GM23338 (cell line): ENCODE measurements at regions not wholly inside any gene's neighbourhood (a gene's known extent, or its start where the extent isn't known, plus 50 kb on each side); places are given as distances from the start of the nearest gene placed in this dataset.

ENCODE experiments used
- ATAC-seq: fragments of 200-7000 bp; cut with Tn5 transposase; 3 replicates; pipeline ENCODE4 v1.9.1; 2020
- DNase-seq: peaks from one replicate; pipeline ENCODE4 v3.0.0-alpha.2; 2015; ENCODE audit warnings: low spot score
- H2AFZ ChIP-seq: fragments of 200-600 bp; sonication (generic); 2 replicates; pipeline ENCODE4 v1.8.0; 2016; ENCODE audit warnings: antibody characterized with exemption, mild to moderate bottlenecking, moderate library complexity
- H3F3A ChIP-seq: fragments of 200-600 bp; sonication (generic); replicated peaks from 2 replicates; pipeline ENCODE4 v1.8.0; 2017; ENCODE audit warnings: antibody characterized with exemption, mixed run types, low read depth
- H3K27ac ChIP-seq: fragments of 200-600 bp; sonication (generic); 2 replicates; pipeline ENCODE4 v1.6.1; 2016; ENCODE audit warnings: low read depth
- H3K27me3 ChIP-seq: fragments of 200-600 bp; sonication (generic); 2 replicates; pipeline ENCODE4 v1.8.0; 2016; ENCODE audit warnings: mild to moderate bottlenecking, mixed run types, moderate library complexity; ENCODE audit not compliant: insufficient read depth
- H3K36me3 ChIP-seq: fragments of 200-600 bp; sonication (generic); 2 replicates; pipeline ENCODE4 v1.8.0; 2016; ENCODE audit warnings: mild to moderate bottlenecking; ENCODE audit not compliant: insufficient read depth
- H3K4me1 ChIP-seq: fragments of 200-600 bp; sonication (generic); 2 replicates; pipeline ENCODE4 v1.8.0; 2016; ENCODE audit warnings: mild to moderate bottlenecking, moderate library complexity; ENCODE audit not compliant: insufficient read depth
- H3K4me2 ChIP-seq: fragments of 200-600 bp; sonication (generic); 2 replicates; pipeline ENCODE4 v1.7.1; 2017; ENCODE audit warnings: mixed run types
- H3K4me3 ChIP-seq: fragments of 200-600 bp; sonication (generic); 2 replicates; pipeline ENCODE4 v1.6.1; 2016; ENCODE audit warnings: mixed run types
- H3K79me2 ChIP-seq: fragments of 200-600 bp; sonication (generic); replicated peaks from 2 replicates; pipeline ENCODE4 v1.8.0; 2017; ENCODE audit warnings: mild to moderate bottlenecking; ENCODE audit not compliant: insufficient read depth
- H3K9me2 ChIP-seq: fragments of 200-600 bp; sonication (generic); 2 replicates; pipeline ENCODE4 v1.8.0; 2017; ENCODE audit not compliant: insufficient read depth
- H4K20me1 ChIP-seq: fragments of 200-600 bp; sonication (generic); replicated peaks from 2 replicates; pipeline ENCODE4 v1.8.0; 2017; ENCODE audit warnings: mild to moderate bottlenecking; ENCODE audit not compliant: insufficient read depth
- H3K27ac Mint-ChIP-seq: 2 replicates; pipeline ENCODE4 v1.8.0; 2020; ENCODE audit warnings: inconsistent platforms, mild to moderate bottlenecking, moderate library complexity, mixed read lengths
- H3K27me3 Mint-ChIP-seq: 3 replicates; pipeline ENCODE4 v1.8.0; 2022; ENCODE audit warnings: low read depth, mild to moderate bottlenecking, moderate library complexity, mixed read lengths, inconsistent platforms; ENCODE audit not compliant: insufficient read depth, poor library complexity
- H3K36me3 Mint-ChIP-seq: 3 replicates; pipeline ENCODE4 v1.8.0; 2021; ENCODE audit warnings: low read depth, mild to moderate bottlenecking, inconsistent platforms, moderate library complexity, mixed read lengths
- H3K4me1 Mint-ChIP-seq: 3 replicates; pipeline ENCODE4 v1.8.0; 2020; ENCODE audit warnings: mild to moderate bottlenecking, inconsistent platforms, mixed read lengths
- H3K4me3 Mint-ChIP-seq: 3 replicates; pipeline ENCODE4 v1.8.0; 2021; ENCODE audit warnings: moderate library complexity, mild to moderate bottlenecking, inconsistent platforms, mixed read lengths
- H3K9me3 Mint-ChIP-seq: 3 replicates; pipeline ENCODE4 v1.8.0; 2020; ENCODE audit warnings: moderate library complexity, mild to moderate bottlenecking, inconsistent platforms, mixed read lengths
- CREB1 ChIP-seq: fragments of 250-450 bp; sonication (Bioruptor Pico); IDR thresholded peaks from 2 replicates; pipeline ENCODE4 v1.5.0; 2020; ENCODE audit warnings: low read depth, mild to moderate bottlenecking, moderate library complexity
- EZH2 ChIP-seq: fragments of 200-600 bp; sonication (generic); IDR thresholded peaks from one replicate; pipeline ENCODE4 v1.8.0; 2017; ENCODE audit warnings: antibody characterized with exemption, mild to moderate bottlenecking, low read depth; ENCODE audit not compliant: unreplicated experiment
- EZH2phosphoT487 ChIP-seq: fragments of 200-600 bp; sonication (generic); IDR thresholded peaks from one replicate; pipeline ENCODE4 v1.8.1; 2018; ENCODE audit warnings: antibody characterized with exemption; ENCODE audit not compliant: unreplicated experiment
- JUNB ChIP-seq: IDR thresholded peaks from one replicate; pipeline ENCODE4 v1.6.1; 2016; ENCODE audit warnings: antibody characterized with exemption; ENCODE audit not compliant: unreplicated experiment
- NANOG ChIP-seq: IDR thresholded peaks from 2 replicates; pipeline ENCODE4 v1.6.1; 2016; ENCODE audit warnings: antibody characterized with exemption, borderline replicate concordance
- POLR2AphosphoS5 ChIP-seq: IDR thresholded peaks from 2 replicates; pipeline ENCODE4 v1.6.1; 2016; ENCODE audit warnings: antibody characterized with exemption, low read depth
- STAT1 ChIP-seq: IDR thresholded peaks from one replicate; pipeline ENCODE4 v1.6.1; 2016; ENCODE audit warnings: antibody characterized with exemption; ENCODE audit not compliant: unreplicated experiment
- ZNF114 ChIP-seq: fragments of 250-450 bp; sonication (Bioruptor Pico); IDR thresholded peaks from 2 replicates; pipeline ENCODE4 v1.5.0; 2020; ENCODE audit warnings: mild to moderate bottlenecking, moderate library complexity
- ZNF331 ChIP-seq: fragments of 250-450 bp; sonication (Bioruptor Pico); IDR thresholded peaks from 2 replicates; pipeline ENCODE4 v1.5.0; 2020; ENCODE audit warnings: low read depth, mild to moderate bottlenecking, moderate library complexity
- TF ChIP-seq, protein P1 (sequence below): fragments of 250-450 bp; sonication (Bioruptor Pico); IDR thresholded peaks from 2 replicates; pipeline ENCODE4 v1.5.0; 2020; ENCODE audit warnings: mild to moderate bottlenecking, moderate library complexity
- TF ChIP-seq, protein P2 (sequence below), 2 experiments: fragments of 200-600 bp in 1 of 2; sonication (generic) in 1 of 2; conservative IDR thresholded peaks; 2 replicates each; pipeline versions ENCODE4 v1.5.1 to v1.6.1; 2016 to 2017; ENCODE audit warnings: antibody characterized with exemption in 2 of 2, low read depth in 2 of 2, mild to moderate bottlenecking in 2 of 2, moderate library complexity in 1 of 2
- TF ChIP-seq, protein P3 (sequence below): IDR thresholded peaks from 2 replicates; pipeline ENCODE4 v1.6.1; 2016; ENCODE audit warnings: antibody characterized with exemption
- TF ChIP-seq, protein P4 (sequence below): IDR thresholded peaks from one replicate; pipeline ENCODE4 v1.6.1; 2018; ENCODE audit warnings: antibody characterized with exemption; ENCODE audit not compliant: unreplicated experiment

DNA sequence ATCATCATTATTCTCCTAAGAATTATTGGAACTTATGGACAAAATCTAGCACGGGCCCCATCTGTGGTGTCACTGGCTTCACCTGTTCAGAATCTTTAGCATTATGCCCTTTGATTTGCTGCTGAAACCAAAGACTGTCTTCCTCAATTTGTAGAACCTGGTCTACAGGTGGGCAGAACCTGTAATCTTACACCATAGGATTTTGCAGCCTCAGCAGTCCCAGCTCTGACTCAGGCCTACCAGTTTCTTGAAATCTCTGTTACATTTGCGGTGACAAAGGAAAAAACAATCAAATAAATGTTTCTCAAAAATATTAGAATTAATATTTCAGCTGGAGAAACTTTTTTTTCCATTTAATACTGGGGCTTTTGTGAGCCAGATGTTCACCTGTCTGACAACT lies 86.1 kb downstream of the EPDR1 start:
- no peaks in the 10 kb centered on the region for H3K4me1 ChIP-seq
- Mint-ChIP-seq H3K9me3 (peaks cover 16% of the 10 kb centered on the region), H3K36me3 (peaks cover 9% of the 10 kb centered on the region), H3K4me3 (no peak overlapping the region), H3K27me3 (peaks cover 1% of the 10 kb centered on the region), H3K27ac (no peak overlapping the region), H3K4me1 (peaks cover 9% of the 10 kb centered on the region; the same call in 2 of the 3 replicates)
- no peak for ATAC-seq
- H3K27ac ChIP-seq, result no peak overlapping the region
- no peak overlapping the region for H3K4me2 ChIP-seq
- H3K9me2 ChIP-seq, result no peaks in the 10 kb centered on the region
- TF ChIP-seq, protein P1, sequence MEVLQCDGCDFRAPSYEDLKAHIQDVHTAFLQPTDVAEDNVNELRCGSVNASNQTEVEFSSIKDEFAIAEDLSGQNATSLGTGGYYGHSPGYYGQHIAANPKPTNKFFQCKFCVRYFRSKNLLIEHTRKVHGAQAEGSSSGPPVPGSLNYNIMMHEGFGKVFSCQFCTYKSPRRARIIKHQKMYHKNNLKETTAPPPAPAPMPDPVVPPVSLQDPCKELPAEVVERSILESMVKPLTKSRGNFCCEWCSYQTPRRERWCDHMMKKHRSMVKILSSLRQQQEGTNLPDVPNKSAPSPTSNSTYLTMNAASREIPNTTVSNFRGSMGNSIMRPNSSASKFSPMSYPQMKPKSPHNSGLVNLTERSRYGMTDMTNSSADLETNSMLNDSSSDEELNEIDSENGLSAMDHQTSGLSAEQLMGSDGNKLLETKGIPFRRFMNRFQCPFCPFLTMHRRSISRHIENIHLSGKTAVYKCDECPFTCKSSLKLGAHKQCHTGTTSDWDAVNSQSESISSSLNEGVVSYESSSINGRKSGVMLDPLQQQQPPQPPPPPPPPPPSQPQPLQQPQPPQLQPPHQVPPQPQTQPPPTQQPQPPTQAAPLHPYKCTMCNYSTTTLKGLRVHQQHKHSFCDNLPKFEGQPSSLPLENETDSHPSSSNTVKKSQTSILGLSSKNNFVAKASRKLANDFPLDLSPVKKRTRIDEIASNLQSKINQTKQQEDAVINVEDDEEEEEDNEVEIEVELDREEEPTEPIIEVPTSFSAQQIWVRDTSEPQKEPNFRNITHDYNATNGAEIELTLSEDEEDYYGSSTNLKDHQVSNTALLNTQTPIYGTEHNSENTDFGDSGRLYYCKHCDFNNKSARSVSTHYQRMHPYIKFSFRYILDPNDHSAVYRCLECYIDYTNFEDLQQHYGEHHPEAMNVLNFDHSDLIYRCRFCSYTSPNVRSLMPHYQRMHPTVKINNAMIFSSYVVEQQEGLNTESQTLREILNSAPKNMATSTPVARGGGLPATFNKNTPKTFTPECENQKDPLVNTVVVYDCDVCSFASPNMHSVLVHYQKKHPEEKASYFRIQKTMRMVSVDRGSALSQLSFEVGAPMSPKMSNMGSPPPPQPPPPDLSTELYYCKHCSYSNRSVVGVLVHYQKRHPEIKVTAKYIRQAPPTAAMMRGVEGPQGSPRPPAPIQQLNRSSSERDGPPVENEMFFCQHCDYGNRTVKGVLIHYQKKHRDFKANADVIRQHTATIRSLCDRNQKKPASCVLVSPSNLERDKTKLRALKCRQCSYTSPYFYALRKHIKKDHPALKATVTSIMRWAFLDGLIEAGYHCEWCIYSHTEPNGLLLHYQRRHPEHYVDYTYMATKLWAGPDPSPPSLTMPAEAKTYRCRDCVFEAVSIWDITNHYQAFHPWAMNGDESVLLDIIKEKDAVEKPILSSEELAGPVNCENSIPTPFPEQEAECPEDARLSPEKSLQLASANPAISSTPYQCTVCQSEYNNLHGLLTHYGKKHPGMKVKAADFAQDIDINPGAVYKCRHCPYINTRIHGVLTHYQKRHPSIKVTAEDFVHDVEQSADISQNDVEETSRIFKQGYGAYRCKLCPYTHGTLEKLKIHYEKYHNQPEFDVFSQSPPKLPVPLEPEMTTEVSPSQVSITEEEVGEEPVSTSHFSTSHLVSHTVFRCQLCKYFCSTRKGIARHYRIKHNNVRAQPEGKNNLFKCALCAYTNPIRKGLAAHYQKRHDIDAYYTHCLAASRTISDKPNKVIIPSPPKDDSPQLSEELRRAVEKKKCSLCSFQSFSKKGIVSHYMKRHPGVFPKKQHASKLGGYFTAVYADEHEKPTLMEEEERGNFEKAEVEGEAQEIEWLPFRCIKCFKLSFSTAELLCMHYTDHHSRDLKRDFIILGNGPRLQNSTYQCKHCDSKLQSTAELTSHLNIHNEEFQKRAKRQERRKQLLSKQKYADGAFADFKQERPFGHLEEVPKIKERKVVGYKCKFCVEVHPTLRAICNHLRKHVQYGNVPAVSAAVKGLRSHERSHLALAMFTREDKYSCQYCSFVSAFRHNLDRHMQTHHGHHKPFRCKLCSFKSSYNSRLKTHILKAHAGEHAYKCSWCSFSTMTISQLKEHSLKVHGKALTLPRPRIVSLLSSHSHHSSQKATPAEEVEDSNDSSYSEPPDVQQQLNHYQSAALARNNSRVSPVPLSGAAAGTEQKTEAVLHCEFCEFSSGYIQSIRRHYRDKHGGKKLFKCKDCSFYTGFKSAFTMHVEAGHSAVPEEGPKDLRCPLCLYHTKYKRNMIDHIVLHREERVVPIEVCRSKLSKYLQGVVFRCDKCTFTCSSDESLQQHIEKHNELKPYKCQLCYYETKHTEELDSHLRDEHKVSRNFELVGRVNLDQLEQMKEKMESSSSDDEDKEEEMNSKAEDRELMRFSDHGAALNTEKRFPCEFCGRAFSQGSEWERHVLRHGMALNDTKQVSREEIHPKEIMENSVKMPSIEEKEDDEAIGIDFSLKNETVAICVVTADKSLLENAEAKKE, result no peak
- TF ChIP-seq, protein P2, sequence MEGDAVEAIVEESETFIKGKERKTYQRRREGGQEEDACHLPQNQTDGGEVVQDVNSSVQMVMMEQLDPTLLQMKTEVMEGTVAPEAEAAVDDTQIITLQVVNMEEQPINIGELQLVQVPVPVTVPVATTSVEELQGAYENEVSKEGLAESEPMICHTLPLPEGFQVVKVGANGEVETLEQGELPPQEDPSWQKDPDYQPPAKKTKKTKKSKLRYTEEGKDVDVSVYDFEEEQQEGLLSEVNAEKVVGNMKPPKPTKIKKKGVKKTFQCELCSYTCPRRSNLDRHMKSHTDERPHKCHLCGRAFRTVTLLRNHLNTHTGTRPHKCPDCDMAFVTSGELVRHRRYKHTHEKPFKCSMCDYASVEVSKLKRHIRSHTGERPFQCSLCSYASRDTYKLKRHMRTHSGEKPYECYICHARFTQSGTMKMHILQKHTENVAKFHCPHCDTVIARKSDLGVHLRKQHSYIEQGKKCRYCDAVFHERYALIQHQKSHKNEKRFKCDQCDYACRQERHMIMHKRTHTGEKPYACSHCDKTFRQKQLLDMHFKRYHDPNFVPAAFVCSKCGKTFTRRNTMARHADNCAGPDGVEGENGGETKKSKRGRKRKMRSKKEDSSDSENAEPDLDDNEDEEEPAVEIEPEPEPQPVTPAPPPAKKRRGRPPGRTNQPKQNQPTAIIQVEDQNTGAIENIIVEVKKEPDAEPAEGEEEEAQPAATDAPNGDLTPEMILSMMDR (conservative IDR thresholded peaks at IDR 0.05; ENCODE audit: low read depth in 2 of 2), result no peak
- no peak for TF ChIP-seq EZH2phosphoT487
- TF ChIP-seq CREB1 (CRISPR knock-in tag), result no peak
- TF ChIP-seq, protein P3, sequence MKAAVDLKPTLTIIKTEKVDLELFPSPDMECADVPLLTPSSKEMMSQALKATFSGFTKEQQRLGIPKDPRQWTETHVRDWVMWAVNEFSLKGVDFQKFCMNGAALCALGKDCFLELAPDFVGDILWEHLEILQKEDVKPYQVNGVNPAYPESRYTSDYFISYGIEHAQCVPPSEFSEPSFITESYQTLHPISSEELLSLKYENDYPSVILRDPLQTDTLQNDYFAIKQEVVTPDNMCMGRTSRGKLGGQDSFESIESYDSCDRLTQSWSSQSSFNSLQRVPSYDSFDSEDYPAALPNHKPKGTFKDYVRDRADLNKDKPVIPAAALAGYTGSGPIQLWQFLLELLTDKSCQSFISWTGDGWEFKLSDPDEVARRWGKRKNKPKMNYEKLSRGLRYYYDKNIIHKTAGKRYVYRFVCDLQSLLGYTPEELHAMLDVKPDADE, result no peak
- TF ChIP-seq ZNF114 (CRISPR knock-in tag), result no peak
- TF ChIP-seq NANOG, result no peak
- TF ChIP-seq ZNF331, result no peak
- no peak for TF ChIP-seq POLR2AphosphoS5
- TF ChIP-seq, protein P4, sequence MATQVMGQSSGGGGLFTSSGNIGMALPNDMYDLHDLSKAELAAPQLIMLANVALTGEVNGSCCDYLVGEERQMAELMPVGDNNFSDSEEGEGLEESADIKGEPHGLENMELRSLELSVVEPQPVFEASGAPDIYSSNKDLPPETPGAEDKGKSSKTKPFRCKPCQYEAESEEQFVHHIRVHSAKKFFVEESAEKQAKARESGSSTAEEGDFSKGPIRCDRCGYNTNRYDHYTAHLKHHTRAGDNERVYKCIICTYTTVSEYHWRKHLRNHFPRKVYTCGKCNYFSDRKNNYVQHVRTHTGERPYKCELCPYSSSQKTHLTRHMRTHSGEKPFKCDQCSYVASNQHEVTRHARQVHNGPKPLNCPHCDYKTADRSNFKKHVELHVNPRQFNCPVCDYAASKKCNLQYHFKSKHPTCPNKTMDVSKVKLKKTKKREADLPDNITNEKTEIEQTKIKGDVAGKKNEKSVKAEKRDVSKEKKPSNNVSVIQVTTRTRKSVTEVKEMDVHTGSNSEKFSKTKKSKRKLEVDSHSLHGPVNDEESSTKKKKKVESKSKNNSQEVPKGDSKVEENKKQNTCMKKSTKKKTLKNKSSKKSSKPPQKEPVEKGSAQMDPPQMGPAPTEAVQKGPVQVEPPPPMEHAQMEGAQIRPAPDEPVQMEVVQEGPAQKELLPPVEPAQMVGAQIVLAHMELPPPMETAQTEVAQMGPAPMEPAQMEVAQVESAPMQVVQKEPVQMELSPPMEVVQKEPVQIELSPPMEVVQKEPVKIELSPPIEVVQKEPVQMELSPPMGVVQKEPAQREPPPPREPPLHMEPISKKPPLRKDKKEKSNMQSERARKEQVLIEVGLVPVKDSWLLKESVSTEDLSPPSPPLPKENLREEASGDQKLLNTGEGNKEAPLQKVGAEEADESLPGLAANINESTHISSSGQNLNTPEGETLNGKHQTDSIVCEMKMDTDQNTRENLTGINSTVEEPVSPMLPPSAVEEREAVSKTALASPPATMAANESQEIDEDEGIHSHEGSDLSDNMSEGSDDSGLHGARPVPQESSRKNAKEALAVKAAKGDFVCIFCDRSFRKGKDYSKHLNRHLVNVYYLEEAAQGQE, result no peak
- TF ChIP-seq STAT1, result no peak
- TF ChIP-seq JUNB, result no peak
- TF ChIP-seq EZH2, result no peak
- H3K36me3 ChIP-seq, result no peaks in the 10 kb centered on the region
- H3F3A ChIP-seq, result no peaks in the 10 kb centered on the region
- no peak for DNase-seq
- no peaks in the 10 kb centered on the region for H4K20me1 ChIP-seq
- no peak overlapping the region for H3K4me3 ChIP-seq
- no peaks in the 10 kb centered on the region for H3K27me3 ChIP-seq
- H3K79me2 ChIP-seq, result no peaks in the 10 kb centered on the region
- no peak overlapping the region for H2AFZ ChIP-seq
